ENCODE measurements at regions not wholly inside any gene's neighbourhood (a gene's known extent, or its start where the extent isn't known, plus 50 kb on each side); places are given as distances from the start of the nearest gene placed in this dataset.

- Histone ChIP-seq H3K27me3 (ENCODE audit: control insufficient read depth in 2 of 2, insufficient read depth in 2 of 2, low read length in 2 of 2) (no peaks in the 10 kb centered on the region), H3K27ac (ENCODE audit: low read depth, low read length) (no peak overlapping the region), H3K36me3 (ENCODE audit: control insufficient read depth in 2 of 3, insufficient read depth in 3 of 3, low read length in 3 of 3) (no peaks in the 10 kb centered on the region), H3K4me1 (ENCODE audit: control insufficient read depth in 2 of 2, insufficient read depth in 2 of 2, low read length in 2 of 2) (no peaks in the 10 kb centered on the region), H3K9me3 (ENCODE audit: control insufficient read depth in 2 of 3, low read length in 3 of 3) (no peaks in the 10 kb centered on the region), H3K4me3 (ENCODE audit: low read length) (no peak overlapping the region)
- Mint-ChIP-seq H3K4me1 (no peaks in the 10 kb centered on the region), H3K27me3 (peaks cover 0 to 12% (median 9%) of the 10 kb centered on the region in 5 donors), H3K36me3 (no peaks in the 10 kb centered on the region), H3K27ac (no peak overlapping the region), H3K9me3 (peaks cover 0 to 3% (median 0%) of the 10 kb centered on the region in 11 donors), H3K4me3 (no peak overlapping the region)
- intact Hi-C loops (cut with micrococcal nuclease) = no loop called here
- POLR2A ChIA-PET = no interaction called here
- ATAC-seq (no peak), DNase-seq (no peak)
- CTCF ChIA-PET = no interaction called here
Observed at GRCh38 chr2:16156411-16156810, 216.1 kb downstream of the MYCN start.

- Mint-ChIP-seq H3K4me3 (no peak overlapping the region), H3K27me3 (peaks cover 0 to 12% (median 9%) of the 10 kb centered on the region in 5 donors), H3K9me3 (peaks cover 0 to 7% (median 0%) of the 10 kb centered on the region in 11 donors), H3K27ac (no peak overlapping the region), H3K4me1 (no peaks in the 10 kb centered on the region), H3K36me3 (no peaks in the 10 kb centered on the region)
- H3K9me3 ChIP-seq (ENCODE audit: control insufficient read depth in 2 of 3, low read length in 3 of 3) = no peaks in the 10 kb centered on the region
- H3K27me3 ChIP-seq (ENCODE audit: control insufficient read depth in 2 of 2, insufficient read depth in 2 of 2, low read length in 2 of 2) = no peaks in the 10 kb centered on the region
- intact Hi-C loops (cut with micrococcal nuclease) = no loop called here
- POLR2A ChIA-PET = no interaction called here
- no peaks in the 10 kb centered on the region for H3K4me1 ChIP-seq (ENCODE audit: control insufficient read depth in 2 of 2, insufficient read depth in 2 of 2, low read length in 2 of 2)
- no peak overlapping the region for H3K27ac ChIP-seq (ENCODE audit: low read depth, low read length)
- CTCF ChIA-PET = no interaction called here
- no peaks in the 10 kb centered on the region for H3K36me3 ChIP-seq (ENCODE audit: control insufficient read depth in 2 of 3, insufficient read depth in 3 of 3, low read length in 3 of 3)
- ATAC-seq (no peak), DNase-seq (no peak)
- no peak overlapping the region for H3K4me3 ChIP-seq (ENCODE audit: low read length)
Observed at GRCh38 chr2:16155766-16156165, 215.4 kb downstream of the MYCN start.

- intact Hi-C loops (cut with micrococcal nuclease) = no loop called here
- CTCF ChIA-PET = no interaction called here
- H3K4me3 Mint-ChIP-seq = no peak overlapping the region
- H3K36me3 ChIP-seq (ENCODE audit: control insufficient read depth in 2 of 3, insufficient read depth in 3 of 3, low read length in 3 of 3) = no peaks in the 10 kb centered on the region
- H3K9me3 ChIP-seq (ENCODE audit: control insufficient read depth in 2 of 3, low read length in 3 of 3) = no peaks in the 10 kb centered on the region
- H3K27me3 ChIP-seq (ENCODE audit: control insufficient read depth in 2 of 2, insufficient read depth in 2 of 2, low read length in 2 of 2) = no peaks in the 10 kb centered on the region
- POLR2A ChIA-PET = no interaction called here
- no peak for ATAC-seq
- DNase-seq = no peak
- H3K9me3 Mint-ChIP-seq = peaks cover 0 to 7% (median 0%) of the 10 kb centered on the region in 11 donors
- H3K4me3 ChIP-seq (ENCODE audit: low read length) = no peak overlapping the region
- no peak overlapping the region for H3K27ac ChIP-seq (ENCODE audit: low read depth, low read length)
- H3K36me3 Mint-ChIP-seq = no peaks in the 10 kb centered on the region
- H3K4me1 Mint-ChIP-seq = no peaks in the 10 kb centered on the region
- peaks cover 0 to 12% (median 9%) of the 10 kb centered on the region in 5 donors for H3K27me3 Mint-ChIP-seq
- no peaks in the 10 kb centered on the region for H3K4me1 ChIP-seq (ENCODE audit: control insufficient read depth in 2 of 2, insufficient read depth in 2 of 2, low read length in 2 of 2)
- H3K27ac Mint-ChIP-seq = no peak overlapping the region
Observed at GRCh38 chr2:16155366-16155765, 215.0 kb downstream of the MYCN start.

GRCh38 chr2:16154501-16155280 lies 214.3 kb downstream of the MYCN start:
- Mint-ChIP-seq H3K9me3 (peaks cover 0 to 7% (median 0%) of the 10 kb centered on the region in 11 donors), H3K36me3 (no peaks in the 10 kb centered on the region), H3K4me1 (no peaks in the 10 kb centered on the region), H3K27me3 (peaks cover 0 to 12% (median 9%) of the 10 kb centered on the region in 5 donors), H3K27ac (no peak overlapping the region), H3K4me3 (no peak overlapping the region)
- Histone ChIP-seq H3K9me3 (ENCODE audit: control insufficient read depth in 2 of 3, low read length in 3 of 3) (no peaks in the 10 kb centered on the region), H3K27me3 (ENCODE audit: control insufficient read depth in 2 of 2, insufficient read depth in 2 of 2, low read length in 2 of 2) (no peaks in the 10 kb centered on the region), H3K4me3 (ENCODE audit: low read length) (no peak overlapping the region), H3K4me1 (ENCODE audit: control insufficient read depth in 2 of 2, insufficient read depth in 2 of 2, low read length in 2 of 2) (no peaks in the 10 kb centered on the region), H3K27ac (ENCODE audit: low read depth, low read length) (no peak overlapping the region), H3K36me3 (ENCODE audit: control insufficient read depth in 2 of 3, insufficient read depth in 3 of 3, low read length in 3 of 3) (no peaks in the 10 kb centered on the region)
- ATAC-seq = no peak
- ChIA-PET CTCF (no interaction called here), POLR2A (no interaction called here)
- intact Hi-C loops (cut with micrococcal nuclease) = no loop called here
- no peak for DNase-seq

GRCh38 chr2:16154061-16154460 lies 213.7 kb downstream of the MYCN start:
- ChIA-PET CTCF (no interaction called here), POLR2A (no interaction called here)
- Histone ChIP-seq H3K9me3 (ENCODE audit: control insufficient read depth in 2 of 3, low read length in 3 of 3) (no peaks in the 10 kb centered on the region), H3K4me1 (ENCODE audit: control insufficient read depth in 2 of 2, insufficient read depth in 2 of 2, low read length in 2 of 2) (no peaks in the 10 kb centered on the region), H3K27ac (ENCODE audit: low read depth, low read length) (no peak overlapping the region), H3K36me3 (ENCODE audit: control insufficient read depth in 2 of 3, insufficient read depth in 3 of 3, low read length in 3 of 3) (no peaks in the 10 kb centered on the region), H3K4me3 (ENCODE audit: low read length) (no peak overlapping the region), H3K27me3 (ENCODE audit: control insufficient read depth in 2 of 2, insufficient read depth in 2 of 2, low read length in 2 of 2) (no peaks in the 10 kb centered on the region)
- no peak overlapping the region for H3K4me3 Mint-ChIP-seq
- DNase-seq = no peak
- ATAC-seq = no peak
- peaks cover 0 to 12% (median 9%) of the 10 kb centered on the region in 5 donors for H3K27me3 Mint-ChIP-seq
- no peaks in the 10 kb centered on the region for H3K36me3 Mint-ChIP-seq
- intact Hi-C loops (cut with micrococcal nuclease) = no loop called here
- no peak overlapping the region for H3K27ac Mint-ChIP-seq
- peaks cover 0 to 10% (median 0%) of the 10 kb centered on the region in 11 donors for H3K9me3 Mint-ChIP-seq
- no peaks in the 10 kb centered on the region for H3K4me1 Mint-ChIP-seq

- Mint-ChIP-seq H3K27me3 (peaks cover 0 to 9% (median 7%) of the 10 kb centered on the region in 5 donors), H3K27ac (no peak overlapping the region), H3K36me3 (no peaks in the 10 kb centered on the region), H3K4me1 (no peaks in the 10 kb centered on the region), H3K4me3 (no peak overlapping the region), H3K9me3 (peaks cover 0 to 12% (median 0%) of the 10 kb centered on the region in 11 donors)
- Histone ChIP-seq H3K27ac (ENCODE audit: low read depth, low read length) (no peak overlapping the region), H3K27me3 (ENCODE audit: control insufficient read depth in 2 of 2, insufficient read depth in 2 of 2, low read length in 2 of 2) (no peaks in the 10 kb centered on the region), H3K9me3 (ENCODE audit: control insufficient read depth in 2 of 3, low read length in 3 of 3) (no peaks in the 10 kb centered on the region), H3K36me3 (ENCODE audit: control insufficient read depth in 2 of 3, insufficient read depth in 3 of 3, low read length in 3 of 3) (no peaks in the 10 kb centered on the region), H3K4me1 (ENCODE audit: control insufficient read depth in 2 of 2, insufficient read depth in 2 of 2, low read length in 2 of 2) (no peaks in the 10 kb centered on the region), H3K4me3 (ENCODE audit: low read length) (no peak overlapping the region)
- intact Hi-C loops (cut with micrococcal nuclease) = no loop called here
- CTCF ChIA-PET = no interaction called here
- POLR2A ChIA-PET = no interaction called here
- ATAC-seq = no peak
- DNase-seq = no peak
Observed at GRCh38 chr2:16153754-16154035, 213.3 kb downstream of the MYCN start.

- H3K36me3 Mint-ChIP-seq = no peaks in the 10 kb centered on the region
- H3K27ac ChIP-seq (ENCODE audit: low read depth, low read length) = no peak overlapping the region
Observed at GRCh38 chr2:16152928-16153753, 212.8 kb downstream of the MYCN start.

More at GRCh38 chr2:16152928-16153753, 212.8 kb downstream of the MYCN start:
- peaks cover 0 to 12% (median 0%) of the 10 kb centered on the region in 11 donors for H3K9me3 Mint-ChIP-seq
- Histone ChIP-seq H3K9me3 (ENCODE audit: control insufficient read depth in 2 of 3, low read length in 3 of 3) (no peaks in the 10 kb centered on the region), H3K4me3 (ENCODE audit: low read length) (no peak overlapping the region), H3K36me3 (ENCODE audit: control insufficient read depth in 2 of 3, insufficient read depth in 3 of 3, low read length in 3 of 3) (no peaks in the 10 kb centered on the region), H3K27me3 (ENCODE audit: control insufficient read depth in 2 of 2, insufficient read depth in 2 of 2, low read length in 2 of 2) (no peaks in the 10 kb centered on the region), H3K4me1 (ENCODE audit: control insufficient read depth in 2 of 2, insufficient read depth in 2 of 2, low read length in 2 of 2) (no peaks in the 10 kb centered on the region)
- ChIA-PET CTCF (no interaction called here), POLR2A (no interaction called here)
- no peak for DNase-seq
- H3K4me3 Mint-ChIP-seq = no peak overlapping the region
- H3K4me1 Mint-ChIP-seq = no peaks in the 10 kb centered on the region
- intact Hi-C loops (cut with micrococcal nuclease) = no loop called here
- H3K27ac Mint-ChIP-seq = no peak overlapping the region
- ATAC-seq = no peak
- H3K27me3 Mint-ChIP-seq = peaks cover 0 to 8% (median 5%) of the 10 kb centered on the region in 5 donors

Measured in naive thymus-derived CD4-positive, alpha-beta T cell (primary cell).